HEK293 (cell line): ENCODE measurements at regions not wholly inside any gene's neighbourhood (a gene's known extent, or its start where the extent isn't known, plus 50 kb on each side); places are given as distances from the start of the nearest gene placed in this dataset.

Experiments
- CTCF ChIA-PET: fragments of 350-600 bp; formaldehyde crosslinking; extraction: SDS; loops from one replicate; lab custom pipeline; 2021; ENCODE audit warnings: antibody characterized with exemption; lab: Yijun Ruan, JAX
- POLR2A ChIA-PET: fragments of 300-600 bp; formaldehyde crosslinking; extraction: SDS; loops from one replicate; lab custom pipeline; 2020; ENCODE audit warnings: antibody characterized with exemption, inconsistent platforms; lab: Yijun Ruan, JAX
- H3K27ac ChIP-seq: fragments of 200-500 bp; sonication (Bioruptor generic); 2 replicates; pipeline ENCODE4 v1.5.1; 2014; ENCODE audit warnings: low read depth, low read length, control low read depth, inconsistent platforms; ENCODE audit errors: extremely low read depth
- H3K36me3 ChIP-seq, 2 experiments: fragments of 200-500 bp in 1 of 2; sonication (Bioruptor generic) in 1 of 2; 1 replicate in 1 of 2; 2 replicates in 1 of 2; pipeline ENCODE4 v1.5.1; 2014 to 2017; ENCODE audit warnings: inconsistent platforms in 2 of 2, low read length in 2 of 2; ENCODE audit not compliant: control insufficient read depth in 2 of 2, insufficient read depth in 1 of 2
- H3K4me1 ChIP-seq: fragments of 200-500 bp; sonication (Bioruptor generic); 2 replicates; pipeline ENCODE4 v1.5.1; 2014; ENCODE audit warnings: mild to moderate bottlenecking, low read length, inconsistent platforms; ENCODE audit not compliant: control insufficient read depth, insufficient read depth
- H3K4me3 ChIP-seq: 2 replicates; pipeline ENCODE4 v1.5.1; 2011; ENCODE audit warnings: low read depth, mild to moderate bottlenecking, control low read depth, low read length, moderate library complexity
- H3K9me3 ChIP-seq: fragments of 200-500 bp; sonication (Bioruptor generic); 2 replicates; pipeline ENCODE4 v1.5.1; 2014; ENCODE audit warnings: low read depth, low read length, inconsistent platforms; ENCODE audit not compliant: control insufficient read depth, insufficient read depth
- AEBP2 ChIP-seq: fragments of 450-650 bp; formaldehyde crosslinking; IDR thresholded peaks from 2 replicates; pipeline ENCODE4 v1.5.1; 2016; ENCODE audit warnings: missing biosample characterization, missing genetic modification characterization, borderline replicate concordance
- HOXC10 ChIP-seq: sonication (generic); formaldehyde crosslinking; IDR thresholded peaks from 2 replicates; pipeline ENCODE4 v1.8.1; 2023; ENCODE audit warnings: mild to moderate bottlenecking, missing genetic modification reagents
- KLF8 ChIP-seq: fragments of 450-650 bp; formaldehyde crosslinking; IDR thresholded peaks from 2 replicates; pipeline ENCODE4 v1.5.1; 2016; ENCODE audit warnings: missing biosample characterization, missing genetic modification characterization
- PRDM1 ChIP-seq: fragments of 450-650 bp; formaldehyde crosslinking; IDR thresholded peaks from 2 replicates; pipeline ENCODE4; 2016; ENCODE audit warnings: missing biosample characterization, missing genetic modification characterization
- TRIM28 ChIP-seq: IDR thresholded peaks from 2 replicates; pipeline ENCODE4 v1.6.1; 2011; ENCODE audit warnings: low read length, control low read depth, borderline replicate concordance
- YY2 ChIP-seq: fragments of 450-650 bp; formaldehyde crosslinking; IDR thresholded peaks from 2 replicates; pipeline ENCODE4 v1.5.1; 2016; ENCODE audit warnings: missing biosample characterization, missing genetic modification characterization
- ZBTB48 ChIP-seq: fragments of 450-650 bp; formaldehyde crosslinking; IDR thresholded peaks from 2 replicates; pipeline ENCODE4 v1.5.1; 2016; ENCODE audit warnings: missing biosample characterization, missing genetic modification characterization
- ZEB2 ChIP-seq: fragments of 450-650 bp; formaldehyde crosslinking; IDR thresholded peaks from 2 replicates; pipeline ENCODE4 v1.5.1; 2016; ENCODE audit warnings: missing biosample characterization, missing genetic modification characterization
- ZNF132 ChIP-seq: fragments of 450-650 bp; formaldehyde crosslinking; IDR thresholded peaks from 2 replicates; pipeline ENCODE4 v1.5.1; 2017; ENCODE audit warnings: missing biosample characterization, missing genetic modification characterization, borderline replicate concordance
- ZNF146 ChIP-seq: fragments of 450-650 bp; formaldehyde crosslinking; IDR thresholded peaks from 2 replicates; pipeline ENCODE4 v1.5.1; 2016; ENCODE audit warnings: missing biosample characterization, missing genetic modification characterization
- ZNF19 ChIP-seq: fragments of 450-650 bp; formaldehyde crosslinking; IDR thresholded peaks from 2 replicates; pipeline ENCODE4; 2016; ENCODE audit warnings: missing biosample characterization, missing genetic modification characterization, low read depth
- ZNF2 ChIP-seq: fragments of 450-650 bp; formaldehyde crosslinking; IDR thresholded peaks from 2 replicates; pipeline ENCODE4 v1.5.1; 2016; ENCODE audit warnings: missing biosample characterization, missing genetic modification characterization
- ZNF211 ChIP-seq: fragments of 450-650 bp; formaldehyde crosslinking; IDR thresholded peaks from 2 replicates; pipeline ENCODE4 v1.5.1; 2016; ENCODE audit warnings: low read depth, missing biosample characterization, missing genetic modification characterization
- ZNF223 ChIP-seq: fragments of 450-650 bp; formaldehyde crosslinking; IDR thresholded peaks from 2 replicates; pipeline ENCODE4 v1.5.1; 2016; ENCODE audit warnings: missing biosample characterization, missing genetic modification characterization
- ZNF324 ChIP-seq: fragments of 450-650 bp; formaldehyde crosslinking; IDR thresholded peaks from 2 replicates; pipeline ENCODE4 v1.5.1; 2016; ENCODE audit warnings: missing biosample characterization, missing genetic modification characterization
- ZNF529 ChIP-seq: fragments of 450-650 bp; formaldehyde crosslinking; IDR thresholded peaks from 2 replicates; pipeline ENCODE4 v1.5.1; 2017; ENCODE audit warnings: missing genetic modification characterization, missing biosample characterization; ENCODE audit not compliant: insufficient replicate concordance
- ZNF548 ChIP-seq: fragments of 450-650 bp; formaldehyde crosslinking; IDR thresholded peaks from 2 replicates; pipeline ENCODE4 v1.5.1; 2016; ENCODE audit warnings: missing biosample characterization, missing genetic modification characterization
- ZNF549 ChIP-seq: fragments of 450-650 bp; IDR thresholded peaks from 2 replicates; pipeline ENCODE4 v1.5.1; 2018; ENCODE audit warnings: missing biosample characterization, missing genetic modification characterization, mild to moderate bottlenecking, inconsistent platforms, moderate library complexity
- ZNF558 ChIP-seq: fragments of 450-650 bp; formaldehyde crosslinking; IDR thresholded peaks from 2 replicates; pipeline ENCODE4 v1.5.1; 2016; ENCODE audit warnings: missing biosample characterization, missing genetic modification characterization
- ZNF585B ChIP-seq: fragments of 450-650 bp; formaldehyde crosslinking; IDR thresholded peaks from 2 replicates; pipeline ENCODE4 v1.5.1; 2016; ENCODE audit warnings: missing biosample characterization, missing genetic modification characterization
- ZNF664 ChIP-seq: fragments of 450-650 bp; formaldehyde crosslinking; IDR thresholded peaks from 2 replicates; pipeline ENCODE4 v1.5.1; 2016; ENCODE audit warnings: missing biosample characterization, missing genetic modification characterization
- ZNF777 ChIP-seq: fragments of 450-650 bp; formaldehyde crosslinking; IDR thresholded peaks from 2 replicates; pipeline ENCODE4 v1.5.1; 2017; ENCODE audit warnings: missing biosample characterization, missing genetic modification characterization, borderline replicate concordance
- ZNF830 ChIP-seq: fragments of 450-650 bp; IDR thresholded peaks from 2 replicates; pipeline ENCODE4 v1.5.0; 2018; ENCODE audit warnings: missing biosample characterization, missing genetic modification characterization, low read depth, mild to moderate bottlenecking, moderate library complexity
- ZSCAN4 ChIP-seq: fragments of 450-650 bp; formaldehyde crosslinking; IDR thresholded peaks from 2 replicates; pipeline ENCODE4 v1.5.1; 2017; ENCODE audit warnings: missing biosample characterization, missing genetic modification characterization

- TF ChIP-seq ZBTB48 (tag by site-specific recombination) (no peak), AEBP2 (tag by site-specific recombination) (no peak), TRIM28 (0 out of 2 replicates have a peak, but pooled peaks have one; percentile 43)
- Histone ChIP-seq H3K36me3 (no peaks in the 10 kb centered on the region), H3K4me3 (no peak overlapping the region), H3K9me3 (no peaks in the 10 kb centered on the region), H3K27ac (no peak overlapping the region), H3K4me1 (no peaks in the 10 kb centered on the region)
- ChIA-PET CTCF (no interaction called here), POLR2A (no interaction called here)
Measured at GRCh38 chr1:81467383-81467782, 333.4 kb upstream of the ADGRL2 start.

GRCh38 chr1:81466961-81467360 lies 333.8 kb upstream of the ADGRL2 start:
- ChIA-PET CTCF (no interaction called here), POLR2A (no interaction called here)
- TF ChIP-seq ZNF223 (no peak), ZNF132 (tag by site-specific recombination) (no peak), ZNF830 (tag by site-specific recombination) (no peak), ZBTB48 (tag by site-specific recombination) (no peak)
- Histone ChIP-seq H3K4me1 (no peaks in the 10 kb centered on the region), H3K36me3 (no peaks in the 10 kb centered on the region), H3K4me3 (no peak overlapping the region), H3K27ac (no peak overlapping the region), H3K9me3 (no peaks in the 10 kb centered on the region)

GRCh38 chr1:81463936-81464837 lies 336.5 kb upstream of the ADGRL2 start:
- ChIA-PET CTCF (no interaction called here), POLR2A (no interaction called here)
- H3K9me3 ChIP-seq, result no peaks in the 10 kb centered on the region
- TF ChIP-seq ZNF529 (tag by site-specific recombination) (no peak), KLF8 (tag by site-specific recombination) (no peak), ZNF664 (tag by site-specific recombination) (no peak), ZNF211 (tag by site-specific recombination) (no peak)
- no peak overlapping the region for H3K27ac ChIP-seq
- H3K4me1 ChIP-seq, result no peaks in the 10 kb centered on the region
- no peak overlapping the region for H3K4me3 ChIP-seq
- H3K36me3 ChIP-seq, result no peaks in the 10 kb centered on the region

GRCh38 chr1:81459043-81459442 lies 341.7 kb upstream of the ADGRL2 start:
- CTCF ChIA-PET, result no interaction called here
- no peaks in the 10 kb centered on the region for H3K9me3 ChIP-seq
- H3K27ac ChIP-seq, result no peak overlapping the region
- POLR2A ChIA-PET, result no interaction called here
- no peak overlapping the region for H3K4me3 ChIP-seq
- no peaks in the 10 kb centered on the region for H3K4me1 ChIP-seq
- TF ChIP-seq HOXC10 (CRISPR knock-in tag) (no peak), ZNF19 (tag by site-specific recombination) (no peak), ZNF529 (tag by site-specific recombination) (no peak), ZNF548 (tag by site-specific recombination) (no peak), ZNF324 (tag by site-specific recombination) (no peak), ZNF558 (no peak), YY2 (no peak), ZNF2 (tag by site-specific recombination) (no peak), ZNF549 (tag by site-specific recombination) (no peak), ZSCAN4 (tag by site-specific recombination) (no peak), PRDM1 (no peak), ZNF777 (tag by site-specific recombination) (no peak), ZNF585B (tag by site-specific recombination) (no peak), ZNF146 (tag by site-specific recombination) (no peak), ZEB2 (tag by site-specific recombination) (no peak)
- TF ChIP-seq, all 188 proteins: peak for 0
- H3K36me3 ChIP-seq, result no peaks in the 10 kb centered on the region
